Ovary (tissue), 7 donors: ENCODE measurements at regions not wholly inside any gene's neighbourhood (a gene's known extent, or its start where the extent isn't known, plus 50 kb on each side); places are given as distances from the start of the nearest gene placed in this dataset.

Experiments
- DNase-seq, 5 donors: peaks; one replicate each; pipeline ENCODE4 v3.0.0-alpha.2; 2019 to 2020
- H3K27ac ChIP-seq, 2 donors: fragments of 200-600 bp; one replicate each; pipeline versions ENCODE4 v1.5.1 to v1.8.0; 2019 to 2022
- H3K27me3 ChIP-seq: fragments of 200-600 bp; one replicate; pipeline ENCODE4 v1.8.0; 2022
- H3K36me3 ChIP-seq: fragments of 200-600 bp; sonication (generic); one replicate; pipeline ENCODE4 v1.5.1; 2019
- H3K4me1 ChIP-seq: one replicate; pipeline ENCODE4 v1.8.1; 2013; ENCODE audit warnings: mild to moderate bottlenecking, moderate library complexity; ENCODE audit not compliant: insufficient read depth
- H3K4me3 ChIP-seq: fragments of 200-600 bp; sonication (generic); one replicate; pipeline ENCODE4 v1.5.1; 2017
- H3K9me3 ChIP-seq, 2 donors: fragments of 200-600 bp in 1 of 2; sonication (generic) in 1 of 2; one replicate each; pipeline versions ENCODE4 v1.5.1 to v1.8.1; 2013 to 2019; ENCODE audit warnings: mild to moderate bottlenecking in 1 of 2, moderate library complexity in 1 of 2
- CTCF ChIP-seq, 3 donors: fragments of 450-650 bp in 2 of 3; fragments of 200-600 bp in 1 of 3; IDR thresholded peaks; one replicate each; pipeline versions ENCODE4 v1.5.1 to v1.8.0; 2016 to 2022; ENCODE audit warnings: antibody characterized with exemption in 3 of 3, mild to moderate bottlenecking in 1 of 3
- EP300 ChIP-seq: sonication (generic); formaldehyde crosslinking; IDR thresholded peaks from one replicate; pipeline ENCODE4 v1.6.1; 2017; ENCODE audit warnings: antibody characterized with exemption
- POLR2A ChIP-seq: fragments of 450-650 bp; IDR thresholded peaks from one replicate; pipeline ENCODE4 v1.6.1; 2017; ENCODE audit warnings: antibody characterized with exemption, mild to moderate bottlenecking, moderate library complexity
- WGBS, 3 donors: extraction: QIAGEN DNeasy Blood & Tissue Kit in 1 of 3; methylation state at CpG; one replicate each; pipeline versions ENCODE4 v1.1.5 to v1.1.7; 2013 to 2017; 5-methylcytosine and 5-hydroxymethylcytosine counted together
- intact Hi-C, 4 donors: fragments of 100-400 bp; cut with DNase I; formaldehyde crosslinking; loops; one replicate each; pipeline versions ENCODE4 v1.11.0 to v1.15.1; 2022 to 2023
- donor health status: DM: no; HTN: no; CAD: no; lungs with moderate emphysema.
- donor health status: DM: no; HTN: no; CAD: no.
- donor health status: Bipolar disorder and iron deficiency.
- donor health status: DM: no; HTN: no; CAD: no.
- donor health status: DM: yes; HTN: yes; CAD: no.

GRCh38 chr1:172952516-172952915 lies 98.2 kb downstream of the TNFSF18 start:
- H3K4me3 ChIP-seq: no peak overlapping the region
- DNase-seq: no peak
- H3K27ac ChIP-seq: no peak overlapping the region
- H3K9me3 ChIP-seq: no peaks in the 10 kb centered on the region
- H3K27me3 ChIP-seq: no peaks in the 10 kb centered on the region
- H3K4me1 ChIP-seq: no peaks in the 10 kb centered on the region
- H3K36me3 ChIP-seq: no peaks in the 10 kb centered on the region
- TF ChIP-seq CTCF (IDR thresholded peaks at IDR 0.05): no peak
- TF ChIP-seq POLR2A: no peak
- TF ChIP-seq EP300: no peak
- intact Hi-C loops: no loop called here

GRCh38 chr1:172954476-172955150 lies 96.1 kb downstream of the TNFSF18 start:
- intact Hi-C loops: no loop called here

GRCh38 chr1:172955161-172955815 lies 95.5 kb downstream of the TNFSF18 start:
- Histone ChIP-seq H3K9me3 (no peaks in the 10 kb centered on the region), H3K4me3 (no peak overlapping the region), H3K4me1 (peaks cover 1% of the 10 kb centered on the region), H3K27ac (no peak overlapping the region), H3K27me3 (no peaks in the 10 kb centered on the region), H3K36me3 (no peaks in the 10 kb centered on the region)
- intact Hi-C loops: no loop called here
- WGBS, 3 donors: 93 to 96% (median 96%) methylated on average over 5 of the region's 5 CpGs
- DNase-seq: no peak
- TF ChIP-seq POLR2A (no peak), CTCF (IDR thresholded peaks at IDR 0.05) (no peak), EP300 (no peak)

More at GRCh38 chr1:172954476-172955150, 96.1 kb downstream of the TNFSF18 start:
- TF ChIP-seq POLR2A (no peak), EP300 (no peak), CTCF (IDR thresholded peaks at IDR 0.05) (no peak)
- Histone ChIP-seq H3K9me3 (no peaks in the 10 kb centered on the region), H3K27ac (no peak overlapping the region), H3K36me3 (no peaks in the 10 kb centered on the region), H3K4me1 (no peaks in the 10 kb centered on the region), H3K4me3 (no peak overlapping the region), H3K27me3 (no peaks in the 10 kb centered on the region)
- 95 to 97% (median 95%) methylated on average over 6 of the region's 6 CpGs for WGBS, 3 donors
- DNase-seq: no peak

- WGBS, 3 donors: 75 to 92% (median 77%) methylated on average over 1 of the region's 1 CpG
- DNase-seq: no peak
- H3K36me3 ChIP-seq: no peaks in the 10 kb centered on the region
- no peak overlapping the region for H3K4me3 ChIP-seq
- intact Hi-C loops: no loop called here
- H3K4me1 ChIP-seq: peaks cover 3% of the 10 kb centered on the region
- H3K27me3 ChIP-seq: no peaks in the 10 kb centered on the region
- no peak for TF ChIP-seq CTCF (IDR thresholded peaks at IDR 0.05)
- no peak for TF ChIP-seq POLR2A
- no peak for TF ChIP-seq EP300
- H3K27ac ChIP-seq: no peak overlapping the region
- H3K9me3 ChIP-seq: no peaks in the 10 kb centered on the region
These were observed 93.9 kb downstream of the TNFSF18 start for GRCh38 chr1:172956871-172957270.
